Stimulated activated CD4-positive, alpha-beta T cell treated with anti-CD3 and anti-CD28 coated beads, Interleukin-1b, Interleukin-23, amount 100 ng/mL, for 24 hours (primary cell): ENCODE measurements at regions not wholly inside any gene's neighbourhood (a gene's known extent, or its start where the extent isn't known, plus 50 kb on each side); places are given as distances from the start of the nearest gene placed in this dataset.

Experiments
- DNase-seq, 4 experiments: peaks; one replicate each; pipeline ENCODE4 v3.0.0-alpha.2; 2020; ENCODE audit warnings: low read depth in 4 of 4, low spot score in 1 of 4

DNA sequence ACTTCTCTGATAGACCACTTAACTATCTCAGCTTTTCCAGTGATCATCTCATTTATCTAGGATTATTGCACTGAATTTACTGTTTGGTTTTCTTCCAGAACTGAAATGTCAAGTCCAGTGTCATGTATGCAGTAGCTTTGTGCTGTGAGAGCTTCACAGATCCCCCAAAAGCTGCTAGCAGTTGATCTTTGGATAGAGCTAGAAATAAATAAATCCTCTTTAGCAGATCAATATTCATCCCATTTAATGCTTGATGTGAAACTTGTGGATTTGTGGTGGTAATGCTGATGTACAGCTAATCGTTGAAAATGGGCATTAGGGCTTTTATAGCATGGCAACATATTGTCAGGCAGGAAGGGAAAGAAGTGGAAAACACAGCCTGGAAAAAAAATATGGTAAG lies 509.6 kb upstream of the FAM241A start:
- no peak for DNase-seq

DNA sequence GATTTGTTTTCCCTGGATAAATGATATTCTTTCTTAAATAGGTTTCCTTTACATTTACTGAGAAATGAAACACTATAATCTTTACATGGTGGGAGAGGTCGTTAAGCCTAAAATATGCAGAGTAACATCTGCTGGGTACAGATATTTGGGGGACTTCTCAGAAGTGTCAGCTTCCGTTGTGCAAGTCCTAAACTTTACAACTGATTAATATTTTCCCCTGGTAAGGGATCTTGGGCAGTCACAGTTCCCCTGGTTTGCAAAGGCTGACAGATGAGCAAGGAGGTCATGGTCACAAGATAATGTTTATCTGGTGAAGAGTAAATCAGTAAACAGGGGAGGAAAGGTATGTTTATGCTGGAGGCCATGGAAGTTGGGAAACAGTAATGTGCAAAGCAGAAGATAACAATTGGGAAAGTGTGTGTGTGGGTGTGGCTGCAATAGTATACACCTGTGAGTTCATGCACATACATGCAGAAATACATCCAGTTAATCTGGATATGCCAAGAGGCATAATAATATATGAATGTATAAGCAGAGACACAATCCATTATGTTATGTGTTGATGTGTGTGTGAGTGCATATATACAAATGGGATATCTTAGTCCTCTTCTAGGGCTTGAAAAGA lies 508.2 kb upstream of the FAM241A start:
- DNase-seq: no peak

DNA sequence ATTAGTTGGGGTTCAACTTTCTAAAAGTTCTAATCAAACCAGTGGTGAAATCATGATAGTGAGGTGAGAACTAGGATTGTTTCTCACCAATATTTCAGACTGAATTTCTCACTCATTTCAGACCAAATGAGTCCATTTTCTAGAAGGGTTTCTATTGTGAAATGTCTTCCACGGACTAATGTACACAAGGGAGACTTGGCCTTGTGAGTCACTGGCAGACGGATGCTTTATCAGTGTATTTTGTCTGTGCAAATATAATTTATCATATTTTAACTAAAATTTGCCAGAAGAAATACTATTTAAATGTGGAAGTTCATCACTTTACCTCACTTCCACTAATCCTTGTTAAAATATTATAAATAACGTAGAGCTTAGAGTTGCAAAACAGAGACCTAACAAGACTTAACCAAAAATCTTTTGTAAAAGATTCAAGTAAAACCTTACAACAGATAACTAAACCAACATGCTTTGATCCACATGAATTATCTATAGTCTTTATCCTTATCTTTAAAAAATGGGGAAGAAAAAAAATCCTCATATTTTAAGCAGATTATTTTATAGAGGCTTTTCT lies 506.0 kb upstream of the FAM241A start:
- DNase-seq: no peak

DNA sequence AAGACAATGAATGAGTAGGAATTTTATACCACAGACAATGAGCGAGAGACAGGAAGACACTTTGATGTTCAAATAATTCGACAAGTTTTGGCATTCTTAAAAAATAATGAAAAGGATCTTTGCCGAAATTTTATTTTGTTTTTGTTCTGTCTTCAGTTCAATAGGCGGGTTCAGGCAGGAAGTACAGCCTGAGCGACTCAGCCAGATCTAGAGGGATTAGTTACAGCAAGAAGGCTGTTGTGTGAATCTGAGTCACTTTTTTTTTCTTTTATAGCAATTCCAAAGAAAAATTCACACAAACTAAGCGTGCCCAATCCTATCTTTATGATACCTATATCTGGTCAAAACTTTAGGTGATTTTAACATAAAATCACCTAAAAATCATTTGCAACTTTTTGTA lies 505.4 kb upstream of the FAM241A start:
- no peak for DNase-seq

DNA sequence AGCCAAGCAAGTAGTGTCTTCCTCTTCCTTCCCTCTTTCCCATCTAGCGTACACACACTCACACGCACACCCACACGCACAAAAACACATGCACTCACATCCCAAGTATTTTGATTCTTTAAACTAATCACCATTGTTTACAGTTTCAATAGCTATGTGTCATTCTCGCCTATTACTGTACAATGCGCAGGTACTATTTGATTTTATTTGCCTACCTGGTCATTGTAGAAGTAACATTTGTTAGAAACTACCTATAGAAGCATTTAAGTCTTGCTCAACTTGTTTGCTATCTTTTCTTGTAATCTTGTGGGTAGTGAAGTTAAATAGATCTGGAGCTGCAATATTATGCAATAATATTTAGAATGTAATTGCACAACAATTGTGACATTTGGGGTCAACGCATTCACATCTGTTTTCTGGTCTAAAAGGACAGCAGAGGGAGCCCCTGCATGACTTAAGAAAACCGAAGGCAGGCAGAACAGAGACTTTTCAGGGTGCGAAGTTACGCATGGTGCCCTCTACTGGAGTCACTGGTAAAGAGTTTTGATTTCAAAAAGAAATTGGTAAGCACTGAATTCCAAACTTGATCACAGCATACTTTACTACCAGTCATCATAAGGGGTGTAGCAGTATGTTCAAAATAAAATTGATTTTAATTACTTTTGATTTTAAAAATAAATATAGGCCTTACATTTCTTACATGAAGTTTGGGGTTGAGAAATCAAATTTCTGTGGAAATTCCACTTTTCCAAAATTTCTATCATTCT lies 503.3 kb upstream of the FAM241A start:
- DNase-seq: peak in 1 of 4 experiments; percentile 0

DNA sequence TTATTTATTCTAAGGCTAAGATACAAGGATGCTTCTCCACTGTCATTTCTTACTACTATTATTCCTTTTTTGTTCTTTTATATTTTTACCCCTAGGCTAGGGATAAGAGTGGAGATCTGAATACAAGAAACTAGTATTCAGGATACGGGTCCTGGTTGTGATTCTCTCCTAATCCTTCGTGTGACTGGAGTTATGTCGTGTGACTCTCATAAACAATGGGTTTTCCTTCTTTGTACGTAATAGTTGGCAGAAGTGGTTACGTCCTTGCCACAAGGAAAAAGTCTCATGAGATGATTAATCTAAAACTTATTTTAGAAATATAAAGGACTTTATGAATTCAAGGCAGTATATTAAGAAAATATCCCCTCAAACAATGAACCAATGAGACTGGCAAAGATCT lies 497.2 kb upstream of the FAM241A start:
- DNase-seq: no peak

DNA sequence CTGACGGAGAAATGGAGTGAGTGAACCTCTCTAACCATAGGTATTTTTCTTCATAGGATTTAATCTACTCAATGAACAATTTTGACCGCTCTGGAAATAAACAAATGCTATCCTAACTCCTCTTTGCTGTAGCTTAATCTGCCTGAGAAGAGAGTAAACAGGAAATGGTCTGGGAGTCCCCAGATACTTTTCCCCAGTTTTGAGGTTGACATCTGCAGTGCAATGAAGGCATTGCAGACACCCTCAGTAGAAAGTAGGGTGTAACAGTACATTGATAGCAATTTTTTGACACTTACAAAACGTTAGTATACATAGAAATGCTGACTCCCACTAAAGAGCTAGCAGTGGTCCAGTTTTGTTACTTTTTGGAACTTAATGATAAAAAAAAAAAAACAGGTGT lies 495.9 kb upstream of the FAM241A start:
- no peak for DNase-seq

DNA sequence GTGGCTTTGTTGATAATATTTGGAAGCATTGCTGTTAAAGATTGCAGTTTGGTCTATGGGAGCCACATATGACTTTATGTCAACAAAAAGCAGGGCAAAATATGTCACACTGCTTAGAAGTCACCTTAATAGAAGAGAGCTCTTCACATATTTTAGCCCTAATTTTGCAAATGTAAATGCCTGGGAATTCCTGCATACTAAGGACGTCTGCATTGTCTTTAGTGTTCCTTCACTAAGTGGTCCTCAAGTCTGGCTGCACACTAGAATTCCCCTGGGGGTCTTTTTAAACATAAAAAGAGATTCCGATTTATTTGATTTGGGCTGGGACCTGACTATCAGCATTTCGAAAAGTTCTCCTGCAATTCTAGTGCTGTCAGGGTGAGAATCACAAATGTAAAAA lies 495.1 kb upstream of the FAM241A start:
- DNase-seq: no peak

DNA sequence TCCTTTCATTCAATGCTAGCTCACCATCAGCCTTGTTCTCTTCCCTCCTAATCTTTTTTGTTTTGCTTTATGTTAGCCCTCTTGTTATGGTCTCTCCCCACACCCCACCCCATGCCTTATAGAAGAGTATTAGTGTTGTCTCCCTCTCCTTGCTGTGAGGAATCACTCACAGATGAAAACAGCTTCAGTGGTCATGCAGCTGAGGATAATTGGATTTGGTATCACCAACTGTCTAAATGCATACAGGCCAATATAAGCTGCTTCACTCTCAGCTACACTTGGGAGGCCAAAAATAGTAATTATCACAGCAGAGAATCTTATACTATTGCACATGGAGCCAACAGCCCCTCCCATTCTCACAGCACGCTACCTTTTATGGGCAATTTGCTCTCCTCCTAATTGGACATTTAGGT lies 494.6 kb upstream of the FAM241A start:
- no peak for DNase-seq

DNA sequence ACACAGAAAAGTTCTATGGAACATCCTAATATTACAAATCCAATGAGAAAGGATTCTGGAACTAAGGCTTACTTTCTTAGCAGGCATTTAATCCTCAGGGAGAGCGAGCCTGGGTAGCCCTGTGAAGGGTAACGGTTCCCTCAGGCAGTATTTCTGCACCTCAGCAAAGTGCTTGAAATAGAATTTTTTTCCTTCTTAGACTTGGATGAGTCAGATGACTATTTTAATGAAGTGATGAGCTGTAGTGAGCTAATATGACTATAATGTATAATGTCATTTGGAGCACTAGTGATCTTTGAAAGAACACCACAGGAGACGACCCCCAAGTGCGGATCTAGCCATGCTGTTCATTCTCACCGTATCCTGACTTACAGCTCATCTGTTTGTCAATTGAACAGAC lies 493.0 kb upstream of the FAM241A start:
- no peak for DNase-seq

DNA sequence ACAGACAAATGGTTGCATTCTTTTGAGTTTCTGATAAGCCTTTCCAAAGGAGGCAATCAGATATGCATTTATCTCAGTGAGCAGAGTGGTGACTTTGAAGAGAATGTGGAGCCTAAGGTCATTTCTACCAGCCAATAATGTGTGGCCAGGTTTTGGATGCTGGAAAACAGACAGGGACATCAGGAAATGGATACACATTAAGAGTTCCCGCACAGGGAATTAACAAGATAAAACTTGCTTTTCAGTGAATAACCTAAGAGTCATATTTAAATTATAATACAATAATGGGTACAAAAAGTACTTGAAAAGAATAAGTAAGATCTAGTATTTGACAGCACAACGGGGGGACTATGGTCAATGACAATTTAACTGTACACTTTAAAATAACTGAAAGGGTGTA lies 492.3 kb upstream of the FAM241A start:
- no peak for DNase-seq

DNA sequence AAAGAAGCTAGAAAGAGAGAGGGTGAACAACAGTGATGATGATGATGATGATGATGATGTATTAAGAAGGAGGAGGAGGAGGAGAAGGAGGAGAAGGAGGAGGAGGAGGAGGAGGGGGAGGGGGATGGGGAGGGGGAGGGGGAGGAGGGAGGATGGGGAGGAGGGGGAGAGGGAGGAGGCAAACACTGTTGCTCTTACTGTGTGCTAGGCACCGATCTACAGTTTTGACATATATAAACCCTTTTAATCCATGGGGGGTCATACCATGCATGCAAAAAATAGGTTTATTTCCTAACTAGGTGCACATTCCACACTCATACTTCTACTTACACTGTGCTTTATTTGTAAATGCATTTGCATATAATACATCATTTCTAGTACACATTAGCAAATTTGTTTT lies 482.8 kb upstream of the FAM241A start:
- no peak for DNase-seq

DNA sequence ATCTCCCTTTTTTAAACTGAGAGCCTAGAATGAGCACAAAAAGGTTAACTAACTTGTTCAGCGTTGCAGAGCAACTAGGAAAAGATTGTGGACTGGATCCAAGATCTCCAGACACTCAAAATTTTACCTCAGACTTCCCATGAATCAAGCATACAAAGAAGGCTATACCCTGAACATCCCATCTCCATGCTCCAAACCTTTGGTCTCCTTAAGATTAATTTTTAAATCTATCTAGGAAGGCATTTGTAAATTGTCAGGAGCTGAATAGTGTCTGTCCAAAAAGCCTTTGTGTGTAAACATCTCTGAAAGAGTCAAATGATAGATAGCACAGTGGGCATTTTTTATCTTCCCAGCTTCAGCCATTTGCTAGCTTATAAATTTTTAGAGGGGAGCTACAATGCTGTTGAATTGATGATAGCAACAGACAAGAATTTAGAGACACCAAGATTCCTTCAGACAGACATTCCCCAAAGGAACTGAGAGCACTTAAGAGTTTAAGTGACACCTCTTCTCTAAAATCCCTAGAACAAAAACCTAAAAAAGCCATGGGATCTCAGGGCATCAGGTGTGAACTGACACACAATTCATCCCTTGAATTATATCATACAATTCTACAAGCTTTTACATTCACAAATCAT lies 480.8 kb upstream of the FAM241A start:
- DNase-seq: no peak

DNA sequence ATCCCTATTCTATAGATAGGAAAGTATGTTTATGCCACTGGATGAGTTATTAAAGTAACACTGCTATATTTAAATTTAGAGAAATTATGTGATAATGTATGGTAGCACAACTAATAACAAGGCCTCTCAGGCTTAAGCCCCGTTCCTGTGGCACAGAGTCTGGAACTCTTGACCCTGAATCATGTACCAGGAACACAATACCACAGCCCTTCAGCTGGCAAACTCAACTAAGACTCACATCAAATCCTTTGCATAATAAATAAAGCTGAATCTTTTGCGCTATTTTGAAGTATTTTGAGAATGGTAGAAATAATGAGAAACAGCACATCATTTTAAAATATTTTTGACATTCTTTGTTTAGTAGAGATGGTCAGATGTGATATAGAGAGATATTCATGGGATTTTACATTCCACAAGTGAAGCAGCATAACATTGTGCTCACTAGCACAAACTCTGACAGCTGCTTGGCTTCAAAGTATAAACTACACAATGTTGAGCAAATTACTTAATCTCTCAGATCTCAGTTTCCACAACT lies 478.4 kb upstream of the FAM241A start:
- no peak for DNase-seq

DNA sequence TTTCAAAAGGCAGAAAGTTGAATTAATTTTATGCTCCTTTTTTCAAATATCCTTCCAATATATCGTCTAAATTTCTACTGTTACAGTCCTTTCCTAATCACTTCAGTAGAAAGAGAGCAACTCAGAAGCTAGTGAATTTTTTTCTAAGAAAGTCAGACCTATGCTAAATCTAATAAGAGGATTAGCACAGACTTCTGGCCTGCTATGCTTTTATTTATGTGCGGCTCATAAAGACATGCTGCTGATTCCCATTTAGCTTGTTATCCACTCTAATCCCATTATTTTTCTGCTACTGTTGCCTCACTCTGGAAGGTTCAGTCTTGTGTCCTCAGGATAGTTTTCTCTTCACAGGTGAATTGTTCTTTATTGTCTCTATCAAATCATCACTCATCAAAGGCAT lies 473.5 kb upstream of the FAM241A start:
- no peak for DNase-seq

DNA sequence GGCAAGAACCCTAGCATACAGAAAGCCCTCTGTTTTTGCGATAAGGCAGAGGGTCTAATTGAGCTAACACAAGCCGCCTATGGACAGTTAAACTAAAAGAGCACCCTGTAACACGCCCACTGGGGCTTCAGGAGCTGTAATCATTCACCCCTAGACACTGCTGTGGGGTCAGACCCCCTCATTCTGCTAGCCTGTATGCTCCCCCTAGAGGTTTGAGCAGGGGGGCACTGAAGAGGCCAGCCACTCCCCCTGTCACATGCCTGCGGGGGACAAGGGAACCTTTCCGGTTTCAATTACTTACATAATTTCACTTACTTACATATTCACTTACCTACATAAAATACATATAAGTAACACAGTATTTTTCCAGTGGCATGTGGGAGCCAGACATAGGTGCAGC lies 469.5 kb upstream of the FAM241A start:
- DNase-seq: no peak

DNA sequence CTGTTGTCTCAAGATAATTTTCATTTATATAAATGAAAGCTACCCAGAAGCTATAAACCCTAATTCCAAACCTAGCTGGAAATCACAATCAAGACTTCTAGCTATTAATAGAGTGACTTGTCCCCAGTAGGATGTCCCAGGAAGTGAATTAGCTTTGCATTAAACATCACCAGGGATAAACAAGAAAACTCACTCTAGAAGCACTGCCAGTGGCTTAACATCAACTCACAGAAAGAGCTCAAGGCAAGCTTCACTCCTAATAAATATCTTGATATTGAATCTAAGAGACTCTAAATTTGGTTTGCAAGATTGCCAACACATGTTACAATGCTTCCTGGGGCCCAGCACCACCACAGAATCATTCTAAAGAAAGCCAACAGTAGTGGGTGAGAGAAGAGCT lies 468.7 kb upstream of the FAM241A start:
- no peak for DNase-seq

DNA sequence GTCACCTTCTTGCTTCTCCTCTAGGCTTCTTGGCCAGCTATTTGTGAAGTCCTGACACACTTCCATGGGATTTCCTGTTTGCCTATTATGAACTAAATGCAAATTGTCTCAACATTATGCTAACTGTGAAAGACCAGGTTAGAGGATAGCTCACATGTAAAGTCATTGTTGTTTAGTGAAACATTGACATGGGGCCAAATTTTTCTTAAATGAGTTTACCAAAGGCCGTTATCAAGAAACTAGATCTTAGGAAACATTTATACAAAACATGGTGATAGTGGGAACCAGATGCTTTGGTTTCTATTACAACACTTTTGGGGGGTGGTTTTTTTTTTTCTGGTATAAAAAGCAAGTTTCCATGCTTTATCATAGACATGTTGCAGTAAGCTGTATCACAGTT lies 466.8 kb upstream of the FAM241A start:
- DNase-seq: no peak

DNA sequence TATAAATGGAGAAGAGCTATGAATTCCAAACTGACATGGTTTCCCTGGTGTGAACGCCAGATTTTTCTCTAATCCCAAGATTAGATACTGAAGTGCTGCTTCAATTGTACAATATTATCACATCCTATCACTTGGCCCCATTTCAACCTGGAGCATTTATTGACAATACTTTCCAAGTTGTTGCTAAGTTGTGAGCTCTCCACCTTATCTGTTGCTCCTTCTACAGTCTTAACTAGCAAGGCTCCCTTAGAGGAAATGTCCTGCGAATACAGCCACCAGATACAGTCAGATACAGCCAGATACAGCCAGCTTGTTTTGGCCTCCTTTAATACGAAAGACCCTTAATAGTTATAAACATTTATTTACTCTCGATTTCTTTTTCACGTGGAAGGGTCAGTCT lies 466.3 kb upstream of the FAM241A start:
- DNase-seq: no peak

DNA sequence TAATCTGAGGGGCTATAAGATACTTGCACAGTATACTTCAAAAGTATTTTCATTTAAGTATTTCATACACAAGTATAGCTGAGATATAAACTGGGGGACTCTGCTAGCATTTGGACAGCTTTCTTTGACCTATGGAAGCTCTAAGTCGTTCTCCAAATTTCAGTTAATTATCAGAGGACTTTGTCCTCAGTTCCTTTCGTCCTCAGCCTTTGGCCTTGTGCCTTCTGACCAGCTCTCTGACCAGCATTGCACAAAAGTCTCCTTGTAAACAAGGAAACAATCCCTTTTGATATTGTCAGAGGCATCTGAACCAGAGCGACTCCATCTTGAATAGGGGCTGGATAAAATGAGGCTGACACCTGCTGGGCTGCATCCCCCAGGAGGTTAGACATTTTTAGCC lies 464.0 kb upstream of the FAM241A start:
- DNase-seq: no peak

DNA sequence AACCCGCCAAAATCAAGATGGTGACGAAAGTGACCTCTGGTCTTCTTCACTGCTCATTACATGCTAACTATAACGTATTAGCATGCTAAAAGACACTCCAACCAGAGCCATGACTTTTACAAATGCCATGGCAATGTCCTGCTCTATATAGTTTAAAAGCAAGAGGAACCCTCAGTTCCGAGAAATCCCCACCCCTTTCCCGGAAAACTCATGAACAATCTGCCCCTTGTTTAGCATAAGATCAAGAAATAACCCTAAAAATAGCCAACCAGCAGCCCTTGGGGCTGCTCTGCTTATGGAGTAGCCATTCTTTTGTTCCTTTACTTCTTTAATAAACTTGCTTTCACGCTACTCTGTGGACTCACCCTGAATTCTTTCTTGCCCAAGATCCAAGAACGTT lies 463.5 kb upstream of the FAM241A start:
- no peak for DNase-seq

DNA sequence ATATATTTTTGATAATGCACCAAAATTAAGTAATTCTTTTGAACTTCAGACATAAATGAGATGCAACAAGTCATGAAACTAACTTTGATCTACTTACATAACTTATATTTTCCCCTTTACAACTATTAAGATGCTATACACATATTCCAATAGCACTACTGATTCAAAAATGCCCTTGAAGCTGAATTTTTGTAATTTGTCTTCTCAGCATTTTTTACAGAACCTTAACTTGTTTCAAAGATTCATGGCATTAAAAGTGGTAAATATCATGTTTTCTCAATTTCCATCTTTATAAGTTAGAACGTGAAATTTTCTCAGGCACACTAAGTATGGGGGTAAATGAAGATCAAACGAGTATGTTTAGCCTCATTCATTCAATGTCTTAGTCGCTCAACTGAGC lies 460.0 kb upstream of the FAM241A start:
- DNase-seq: no peak
